SW480 (cell line): ENCODE measurements at regions not wholly inside any gene's neighbourhood (a gene's known extent, or its start where the extent isn't known, plus 50 kb on each side); places are given as distances from the start of the nearest gene placed in this dataset.
A peak's percentile ranks its signal among the peaks of the same experiment; 100 is the strongest.

ENCODE experiments used
- DNase-seq: peaks from one replicate; pipeline ENCODE4 v3.0.0-alpha.2; 2016; ENCODE audit warnings: low spot score

- no peak for DNase-seq
Observed at GRCh38 chr2:6206882-6207281, 514.7 kb downstream of the SOX11 start.

DNA sequence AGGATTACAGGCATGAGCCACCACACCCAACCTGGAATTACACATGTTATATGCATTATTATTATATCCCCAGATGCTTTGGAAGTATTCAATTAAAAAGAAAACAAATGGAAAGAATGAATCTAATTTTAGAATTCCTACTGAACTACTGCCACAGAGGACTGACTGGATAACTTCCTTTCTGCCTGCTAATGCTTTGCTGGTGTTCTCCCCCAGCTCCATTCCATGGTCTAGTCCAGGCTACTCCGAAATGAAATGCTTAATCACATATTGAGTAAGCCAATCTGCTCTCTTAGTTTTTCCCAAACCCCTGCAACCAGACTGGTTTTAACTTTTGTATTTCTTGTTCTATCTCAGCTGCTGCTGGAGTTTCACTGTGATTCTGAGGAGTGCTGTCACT lies 519.1 kb downstream of the SOX11 start:
- no peak for DNase-seq

- no peak for DNase-seq
Observed at GRCh38 chr2:6212491-6212890, 520.3 kb downstream of the SOX11 start.

- DNase-seq = no peak
Observed at GRCh38 chr2:6213056-6213780, 521.0 kb downstream of the SOX11 start.

DNA sequence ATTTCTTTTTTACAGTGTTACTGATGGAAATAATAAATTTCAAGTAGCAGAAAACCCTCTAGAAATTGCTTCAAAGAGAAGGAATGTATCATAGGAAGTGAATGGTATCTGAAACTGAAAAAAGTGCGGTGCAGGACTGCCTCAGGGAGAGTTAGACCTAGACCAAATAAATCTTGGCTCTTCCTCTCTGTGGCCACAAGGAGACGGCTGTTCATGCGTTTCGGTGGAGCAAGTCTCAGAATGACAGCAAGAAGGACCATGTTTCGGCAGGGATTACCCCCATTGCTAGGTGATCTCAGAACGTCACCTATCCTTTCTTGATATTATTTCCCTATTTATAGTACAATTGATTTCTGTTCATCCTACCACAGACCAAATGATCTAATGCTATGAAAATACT lies 522.3 kb downstream of the SOX11 start:
- no peak for DNase-seq

DNA sequence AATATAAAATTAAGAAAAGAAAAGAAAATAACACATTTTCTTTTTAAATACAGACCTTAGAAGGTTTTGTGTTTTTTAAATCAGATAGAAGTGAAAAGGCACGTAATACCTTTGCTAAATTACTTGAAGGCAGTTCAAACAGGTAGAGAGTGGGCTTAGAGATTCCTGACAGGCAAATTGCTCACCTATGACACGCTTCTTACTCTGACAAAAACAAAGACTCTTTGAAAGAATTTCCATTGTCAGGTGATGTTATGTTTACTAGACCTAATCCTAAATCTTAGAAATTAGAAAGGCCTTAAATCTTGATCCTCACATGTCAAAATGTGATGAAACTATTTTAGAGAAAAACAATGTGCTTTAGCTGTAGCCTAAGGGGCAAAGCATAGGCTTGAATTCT lies 522.9 kb downstream of the SOX11 start:
- DNase-seq = no peak

DNA sequence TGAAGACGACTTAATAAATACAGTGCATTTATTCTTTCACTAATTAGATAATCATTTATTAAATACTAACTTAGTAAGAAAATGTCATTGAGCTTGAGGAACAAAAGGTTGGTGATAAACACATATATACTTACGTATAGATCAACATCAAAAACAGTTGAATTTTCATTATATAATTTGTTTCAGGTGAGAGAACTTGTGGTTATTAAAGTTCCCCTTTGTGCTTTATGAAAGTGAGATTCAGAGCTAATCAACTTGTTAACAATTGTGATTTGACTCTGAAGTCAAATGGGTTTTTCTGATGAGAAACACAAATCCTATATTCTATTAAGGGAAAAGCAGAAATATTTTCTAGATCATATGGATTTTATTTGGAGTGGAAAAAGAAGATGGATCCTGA lies 524.0 kb downstream of the SOX11 start:
- no peak for DNase-seq

DNA sequence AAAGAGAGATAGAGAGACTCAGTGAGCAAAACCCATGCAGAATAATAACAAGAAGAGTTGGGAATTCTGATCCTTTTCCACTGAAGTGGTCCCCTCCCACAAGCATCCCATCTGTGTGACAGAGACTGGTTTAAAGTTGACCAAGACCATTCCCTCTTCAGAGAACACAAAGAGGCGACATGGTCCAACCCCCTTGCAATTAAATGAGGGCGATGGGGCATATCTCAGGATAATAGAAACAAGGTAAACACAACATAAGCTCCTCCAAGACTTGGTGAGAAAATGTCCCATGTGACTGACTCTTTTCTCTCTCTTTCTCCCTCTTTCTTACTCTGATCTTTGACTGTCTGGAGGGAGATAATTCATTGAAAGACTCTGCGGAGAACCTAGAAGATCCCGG lies 526.7 kb downstream of the SOX11 start:
- DNase-seq = no peak

- DNase-seq = no peak
Observed at GRCh38 chr2:6219906-6220305, 527.7 kb downstream of the SOX11 start.

DNA sequence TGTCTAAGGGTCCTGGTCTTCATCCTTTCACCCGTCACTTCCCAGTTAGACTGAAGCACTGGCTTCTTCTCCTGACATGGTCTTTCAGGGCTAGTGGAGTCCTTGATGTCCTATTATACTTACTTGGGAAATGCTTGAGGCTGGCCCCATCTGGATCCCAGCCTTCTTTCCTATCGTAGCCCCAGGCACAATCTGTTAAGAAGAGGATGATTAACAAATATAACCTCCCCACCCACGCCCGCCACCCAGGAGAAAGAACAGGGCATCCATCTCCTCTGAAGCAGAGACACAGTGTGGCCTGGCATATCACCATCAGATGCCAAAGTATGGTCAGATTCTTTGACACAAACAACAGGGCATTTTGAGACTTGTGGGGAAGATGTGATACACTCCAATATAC lies 530.1 kb downstream of the SOX11 start:
- DNase-seq = no peak

GRCh38 chr2:6224267-6224666 lies 532.1 kb downstream of the SOX11 start:
- DNase-seq = no peak

DNA sequence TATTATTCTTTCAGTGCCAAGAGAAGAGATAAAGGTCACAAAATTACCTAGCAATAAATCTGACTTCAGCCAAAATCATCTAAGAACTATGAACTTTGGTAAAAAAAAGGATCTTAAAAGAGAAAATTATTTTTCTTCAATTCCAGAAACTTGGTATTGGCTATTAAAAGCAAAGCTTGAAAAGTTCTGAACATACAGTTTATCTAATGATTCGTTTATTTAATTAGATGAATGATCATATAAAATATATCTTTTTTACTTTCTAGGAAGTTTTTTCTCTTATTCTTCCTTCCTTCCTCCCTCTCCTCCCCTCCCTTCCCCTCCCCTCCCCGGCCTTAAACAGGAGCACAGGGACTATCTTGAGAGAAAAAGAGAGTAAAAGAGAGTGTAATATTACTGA lies 536.1 kb downstream of the SOX11 start:
- no peak for DNase-seq

GRCh38 chr2:6231166-6231565 lies 539.0 kb downstream of the SOX11 start:
- DNase-seq = peak; percentile 15

- DNase-seq = no peak
Observed at GRCh38 chr2:6233993-6234392, 541.8 kb downstream of the SOX11 start.

- DNase-seq = no peak
Observed at GRCh38 chr2:6234702-6235101, 542.5 kb downstream of the SOX11 start.

DNA sequence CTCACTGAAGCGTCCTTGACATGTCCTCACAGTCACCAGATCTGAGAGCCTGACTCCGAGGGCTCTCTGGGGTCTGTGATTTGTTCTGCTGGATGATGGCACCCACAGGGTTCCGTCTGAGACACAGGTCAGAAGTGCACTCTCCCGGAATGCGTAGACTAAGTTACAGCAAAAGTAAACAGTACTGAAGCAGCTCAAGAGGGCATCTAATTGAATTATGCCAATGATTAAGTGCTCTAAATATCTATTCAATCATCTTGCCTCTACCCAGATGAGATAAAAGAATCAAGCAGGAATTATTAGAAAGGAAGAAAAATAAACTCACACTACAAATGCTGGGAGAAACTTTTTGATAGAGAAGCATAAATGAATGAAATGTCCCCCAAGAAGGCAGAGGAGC lies 544.1 kb downstream of the SOX11 start:
- DNase-seq = no peak

GRCh38 chr2:6237039-6237660 lies 545.0 kb downstream of the SOX11 start:
- no peak for DNase-seq

- DNase-seq = no peak
Observed at GRCh38 chr2:6249557-6249956, 557.4 kb downstream of the SOX11 start.

DNA sequence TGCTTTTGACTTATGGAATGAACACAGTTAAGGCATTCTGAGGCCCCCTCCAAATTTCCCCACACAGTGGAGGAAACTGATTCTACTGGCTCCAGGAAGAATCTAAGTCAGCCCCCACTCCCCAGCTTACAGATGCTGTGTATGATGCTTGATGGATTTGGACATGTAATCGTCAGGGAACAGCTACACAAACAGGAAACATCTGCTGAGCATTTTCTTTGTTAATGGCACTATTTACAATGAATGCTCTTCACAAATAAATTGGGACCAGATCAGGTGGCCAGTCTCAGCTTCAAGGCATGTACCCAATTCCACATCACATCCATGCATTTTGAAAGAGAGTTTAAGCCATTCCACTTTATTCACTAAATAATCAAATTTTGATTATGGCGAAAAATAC lies 562.3 kb downstream of the SOX11 start:
- DNase-seq = no peak

- no peak for DNase-seq
Observed at GRCh38 chr2:6264198-6264597, 572.0 kb downstream of the SOX11 start.

GRCh38 chr2:6281524-6281923 lies 584.2 kb downstream of the CMPK2 start:
- no peak for DNase-seq

DNA sequence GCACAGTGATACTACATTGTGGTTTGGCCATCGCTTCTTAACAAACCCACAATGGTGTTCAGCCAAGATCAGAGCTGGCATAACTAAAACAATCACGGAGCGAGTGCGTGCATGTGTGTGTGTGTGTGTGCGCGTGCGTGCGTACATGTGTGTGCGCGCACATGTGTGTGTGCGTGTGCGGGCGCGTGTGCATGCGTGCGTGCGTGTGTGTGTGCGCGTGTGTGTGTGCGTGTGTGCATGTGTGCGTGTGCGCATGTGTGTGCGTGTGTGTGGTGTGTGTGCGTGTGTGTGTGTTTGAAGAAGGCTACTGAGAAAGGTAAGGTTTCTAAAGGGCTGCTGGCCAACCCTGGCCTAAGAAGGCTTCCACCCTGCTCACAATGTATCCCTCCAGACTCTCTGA lies 582.4 kb downstream of the CMPK2 start:
- DNase-seq = no peak

DNA sequence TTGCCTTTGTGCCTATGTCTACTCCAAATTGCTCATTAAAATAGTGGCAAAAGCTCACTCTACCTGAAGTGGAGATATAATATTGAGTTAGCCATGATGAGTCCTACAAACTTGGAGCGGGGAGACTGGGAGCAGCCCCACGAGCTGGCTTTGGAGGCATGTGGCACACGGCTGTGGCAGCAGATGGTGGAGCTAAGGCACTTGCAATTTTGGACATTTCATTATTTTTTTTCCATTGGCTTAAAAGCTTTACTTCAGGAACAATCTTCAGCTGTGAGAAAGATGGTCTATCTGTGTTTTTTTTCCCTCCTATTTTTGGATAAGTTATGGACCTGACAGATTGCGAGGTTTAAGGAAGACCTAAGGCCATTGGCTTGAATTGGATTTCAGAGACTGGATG lies 578.3 kb downstream of the CMPK2 start:
- no peak for DNase-seq

DNA sequence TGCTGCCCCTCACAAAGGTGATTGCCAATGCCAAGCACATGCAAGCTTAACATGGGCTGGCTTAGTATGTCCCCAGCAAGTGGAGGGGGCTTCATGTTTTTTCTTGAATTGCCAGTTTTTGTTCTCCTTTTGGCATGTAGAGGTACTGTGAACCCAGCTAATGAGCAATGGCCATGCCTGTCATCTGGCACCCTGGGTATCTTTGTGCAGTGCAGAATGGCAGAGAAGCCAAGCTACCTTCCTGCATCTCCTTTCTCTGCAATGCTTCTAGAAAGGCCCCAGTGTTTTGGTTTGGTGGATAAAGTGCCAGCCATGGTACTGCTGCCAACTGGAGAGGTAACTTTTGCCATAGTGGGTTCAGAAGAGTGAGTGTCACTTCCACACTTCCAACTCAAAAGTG lies 576.9 kb downstream of the CMPK2 start:
- DNase-seq = no peak
